GM12873 (cell line): ENCODE measurements at regions not wholly inside any gene's neighbourhood (a gene's known extent, or its start where the extent isn't known, plus 50 kb on each side); places are given as distances from the start of the nearest gene placed in this dataset.

ENCODE experiments used
- CTCF ChIP-seq: IDR thresholded peaks from 2 replicates; pipeline ENCODE4 v1.5.1; 2012; ENCODE audit warnings: low read depth, mild to moderate bottlenecking, moderate library complexity, low read length, control low read depth; ENCODE audit not compliant: insufficient read depth; ENCODE audit errors: missing control alignments

GRCh38 chr4:85409251-85409650 is 65.7 kb upstream of the ARHGAP24 start:
- no peak for TF ChIP-seq CTCF

- no peak for TF ChIP-seq CTCF
Measured at GRCh38 chr4:85411386-85411785, 63.6 kb upstream of the ARHGAP24 start.

GRCh38 chr4:85414972-85415371 is 60.0 kb upstream of the ARHGAP24 start:
- TF ChIP-seq CTCF, result no peak

GRCh38 chr4:85416094-85416493 is 58.9 kb upstream of the ARHGAP24 start:
- TF ChIP-seq CTCF, result no peak

GRCh38 chr4:85419103-85419502 is 55.8 kb upstream of the ARHGAP24 start:
- TF ChIP-seq CTCF, result no peak

- no peak for TF ChIP-seq CTCF
Measured at GRCh38 chr4:85420831-85421230, 54.1 kb upstream of the ARHGAP24 start.

- no peak for TF ChIP-seq CTCF
Measured at GRCh38 chr4:85423431-85423830, 51.5 kb upstream of the ARHGAP24 start.
